Osteocyte (in vitro differentiated cells): ENCODE measurements at regions not wholly inside any gene's neighbourhood (a gene's known extent, or its start where the extent isn't known, plus 50 kb on each side); places are given as distances from the start of the nearest gene placed in this dataset.

Experiments
- DNase-seq: peaks from one replicate; pipeline ENCODE4 v3.0.0; 2021; ENCODE audit warnings: mixed read lengths; ENCODE audit not compliant: unreplicated experiment; ENCODE audit errors: extremely low spot score
- H3K27ac Mint-ChIP-seq: one replicate; pipeline ENCODE4 v1.8.0; 2021; ENCODE audit warnings: mild to moderate bottlenecking, mixed read lengths; ENCODE audit not compliant: unreplicated experiment
- H3K27me3 Mint-ChIP-seq: one replicate; pipeline ENCODE4 v1.8.0; 2021; ENCODE audit warnings: mixed read lengths; ENCODE audit not compliant: unreplicated experiment
- H3K36me3 Mint-ChIP-seq: one replicate; pipeline ENCODE4 v1.8.0; 2021; ENCODE audit warnings: mixed read lengths; ENCODE audit not compliant: unreplicated experiment
- H3K4me1 Mint-ChIP-seq: one replicate; pipeline ENCODE4 v1.8.0; 2021; ENCODE audit warnings: mixed read lengths; ENCODE audit not compliant: unreplicated experiment
- H3K4me3 Mint-ChIP-seq: one replicate; pipeline ENCODE4 v1.8.0; 2021; ENCODE audit warnings: mild to moderate bottlenecking, moderate library complexity, mixed read lengths; ENCODE audit not compliant: unreplicated experiment
- H3K9me3 Mint-ChIP-seq: one replicate; pipeline ENCODE4 v1.8.0; 2021; ENCODE audit warnings: mixed read lengths; ENCODE audit not compliant: unreplicated experiment
- CTCF ChIP-seq: fragments of 200-600 bp; sonication (generic); IDR thresholded peaks from 2 replicates; pipeline ENCODE4 v1.5.0; 2021; ENCODE audit warnings: antibody characterized with exemption, mild to moderate bottlenecking, moderate library complexity

GRCh38 chr4:147071209-147071740, 125.6 kb upstream of the TTC29 start:
- Mint-ChIP-seq H3K4me3 (no peak overlapping the region), H3K27me3 (peaks cover 3% of the 10 kb centered on the region)

DNA sequence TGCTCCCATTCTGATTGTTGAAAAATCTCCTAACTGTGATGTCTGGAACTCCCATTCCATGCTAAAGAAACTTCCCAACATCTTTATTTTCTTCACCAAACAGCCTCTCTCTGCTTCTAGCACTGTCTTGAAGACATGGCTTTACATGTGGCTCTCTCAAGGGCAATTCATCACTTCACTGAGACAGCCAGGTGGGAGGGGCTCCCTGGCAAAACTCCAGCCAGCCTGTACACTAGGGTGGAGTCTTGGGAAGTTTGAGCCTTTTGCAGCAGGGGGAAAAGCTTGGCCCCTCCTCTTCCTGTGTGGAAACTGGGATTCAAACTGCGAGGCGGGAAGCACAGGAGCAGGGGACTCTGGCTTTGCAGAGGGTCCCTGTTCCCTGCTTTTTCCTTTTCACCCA, 130.5 kb upstream of the TTC29 start:
- H3K36me3 Mint-ChIP-seq, result peaks cover 3% of the 10 kb centered on the region
- H3K4me1 Mint-ChIP-seq, result peaks cover 10% of the 10 kb centered on the region
- peaks cover 3% of the 10 kb centered on the region for H3K27me3 Mint-ChIP-seq
- H3K9me3 Mint-ChIP-seq, result peaks cover 5% of the 10 kb centered on the region
- H3K4me3 Mint-ChIP-seq, result no peak overlapping the region
- H3K27ac Mint-ChIP-seq, result no peak overlapping the region
- DNase-seq, result no peak
- no peak for TF ChIP-seq CTCF

More at GRCh38 chr4:147071209-147071740, 125.6 kb upstream of the TTC29 start:
- Mint-ChIP-seq H3K4me1 (peaks cover 2% of the 10 kb centered on the region), H3K27ac (no peak overlapping the region), H3K9me3 (no peaks in the 10 kb centered on the region), H3K36me3 (peaks cover 5% of the 10 kb centered on the region)
- DNase-seq, result no peak
- TF ChIP-seq CTCF, result no peak

- DNase-seq, result no peak
- Mint-ChIP-seq H3K27ac (no peak overlapping the region), H3K4me1 (peaks cover 10% of the 10 kb centered on the region), H3K4me3 (no peak overlapping the region), H3K27me3 (peaks cover 3% of the 10 kb centered on the region), H3K36me3 (peaks cover 3% of the 10 kb centered on the region), H3K9me3 (peaks cover 5% of the 10 kb centered on the region)
- TF ChIP-seq CTCF, result no peak
These were observed 131.1 kb upstream of the TTC29 start for GRCh38 chr4:147076728-147077127.

DNA sequence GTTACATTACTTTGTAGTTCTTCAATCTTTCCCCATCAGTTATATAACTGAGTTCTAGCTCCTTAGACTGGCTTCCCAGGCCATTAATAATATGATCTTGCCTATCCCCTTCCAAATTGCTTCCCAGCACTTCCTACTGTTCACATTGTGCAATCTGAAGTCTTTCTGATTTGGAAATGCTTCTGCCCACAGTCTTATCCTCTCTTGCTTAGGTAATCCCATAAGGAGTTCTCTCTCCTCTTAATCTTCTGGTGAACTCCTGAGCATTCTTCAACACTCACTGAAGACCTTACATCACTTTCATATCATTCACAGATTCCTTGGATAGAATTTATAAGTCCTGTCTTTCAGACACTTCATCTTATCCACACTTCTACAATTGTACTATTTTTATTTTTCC, 132.7 kb upstream of the TTC29 start:
- Mint-ChIP-seq H3K4me1 (peaks cover 10% of the 10 kb centered on the region), H3K9me3 (peaks cover 5% of the 10 kb centered on the region), H3K36me3 (no peaks in the 10 kb centered on the region), H3K4me3 (no peak overlapping the region), H3K27ac (no peak overlapping the region), H3K27me3 (peaks cover under 1% of the 10 kb centered on the region)
- no peak for DNase-seq
- TF ChIP-seq CTCF, result no peak

DNA sequence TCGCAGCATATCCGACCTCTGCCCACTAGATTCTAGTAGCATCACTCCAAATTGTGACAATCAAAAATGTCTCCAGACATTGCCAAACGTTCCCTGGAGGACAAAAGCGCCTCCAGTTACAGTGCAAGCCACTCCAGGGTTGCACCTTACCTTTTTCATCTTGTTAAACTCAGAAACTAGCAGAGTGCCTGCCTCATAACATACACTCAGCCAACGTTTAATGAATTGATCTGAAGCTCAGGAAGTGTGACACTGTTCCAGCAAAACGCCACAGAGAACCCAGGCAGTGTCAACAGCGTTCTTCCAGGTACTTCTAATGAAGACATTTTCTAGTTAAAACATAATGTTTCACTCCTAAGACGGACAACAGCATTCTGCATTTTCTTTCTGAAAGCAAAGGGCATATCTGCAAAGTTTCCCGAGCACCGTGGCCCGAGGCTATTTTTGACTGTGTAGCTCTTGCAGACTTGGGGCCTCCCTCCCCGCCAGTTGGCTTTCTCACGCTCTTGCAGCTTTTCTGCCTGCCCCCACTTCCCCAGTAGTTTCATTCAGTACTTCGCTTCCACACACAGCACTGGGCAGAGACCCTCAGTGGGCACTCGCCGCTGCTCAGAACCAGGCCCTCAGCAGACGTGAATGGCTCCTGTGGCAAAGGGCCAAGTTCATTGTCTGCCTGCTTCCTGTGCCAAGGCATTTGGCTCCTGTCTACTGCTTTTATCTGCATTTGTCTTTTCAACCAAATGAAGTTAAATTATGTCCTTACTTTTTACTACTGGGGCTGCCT, 133.4 kb upstream of the TTC29 start:
- Mint-ChIP-seq H3K27me3 (no peaks in the 10 kb centered on the region), H3K9me3 (peaks cover 5% of the 10 kb centered on the region), H3K27ac (no peak overlapping the region), H3K36me3 (no peaks in the 10 kb centered on the region), H3K4me3 (no peak overlapping the region), H3K4me1 (peaks cover 10% of the 10 kb centered on the region)
- no peak for TF ChIP-seq CTCF
- DNase-seq, result no peak
